HUES6 (cell line): ENCODE measurements at regions not wholly inside any gene's neighbourhood (a gene's known extent, or its start where the extent isn't known, plus 50 kb on each side); places are given as distances from the start of the nearest gene placed in this dataset.

Experiments
- H3K27ac ChIP-seq: 2 replicates; pipeline ENCODE4 v1.7.0; 2013; ENCODE audit warnings: low read depth, mild to moderate bottlenecking, low read length, inconsistent platforms
- H3K27me3 ChIP-seq: 2 replicates; pipeline ENCODE4 v1.6.1; 2013; ENCODE audit warnings: low read length; ENCODE audit not compliant: control insufficient read depth, insufficient read depth
- H3K36me3 ChIP-seq: 2 replicates; pipeline ENCODE4 v1.6.1; 2013; ENCODE audit warnings: low read length; ENCODE audit not compliant: control insufficient read depth, insufficient read depth
- H3K4me1 ChIP-seq: 2 replicates; pipeline ENCODE4 v1.6.1; 2013; ENCODE audit warnings: low read length; ENCODE audit not compliant: control insufficient read depth, insufficient read depth
- H3K4me3 ChIP-seq: 2 replicates; pipeline ENCODE4 v1.5.1; 2013; ENCODE audit warnings: low read depth, low read length
- H3K9ac ChIP-seq: one replicate; pipeline ENCODE4 v1.6.1; 2013; ENCODE audit warnings: mild to moderate bottlenecking, low read length
- H3K9me3 ChIP-seq: 2 replicates; pipeline ENCODE4 v1.6.1; 2013; ENCODE audit warnings: low read depth, low read length; ENCODE audit not compliant: control insufficient read depth, insufficient read depth

GRCh38 chr5:121726991-121727390, 124.7 kb upstream of the FTMT start:
- Histone ChIP-seq H3K9me3 (no peaks in the 10 kb centered on the region), H3K4me1 (no peaks in the 10 kb centered on the region), H3K9ac (no peak overlapping the region), H3K4me3 (no peak overlapping the region), H3K27me3 (no peaks in the 10 kb centered on the region), H3K36me3 (no peaks in the 10 kb centered on the region), H3K27ac (no peak overlapping the region)

GRCh38 chr5:121731377-121731776, 120.3 kb upstream of the FTMT start:
- Histone ChIP-seq H3K36me3 (no peaks in the 10 kb centered on the region), H3K9ac (no peak overlapping the region), H3K27me3 (no peaks in the 10 kb centered on the region), H3K27ac (no peak overlapping the region), H3K4me1 (no peaks in the 10 kb centered on the region), H3K9me3 (no peaks in the 10 kb centered on the region), H3K4me3 (no peak overlapping the region)

- Histone ChIP-seq H3K4me3 (no peak overlapping the region), H3K4me1 (no peaks in the 10 kb centered on the region), H3K9me3 (no peaks in the 10 kb centered on the region), H3K27me3 (no peaks in the 10 kb centered on the region), H3K9ac (no peak overlapping the region), H3K27ac (no peak overlapping the region), H3K36me3 (no peaks in the 10 kb centered on the region)
These were observed 116.1 kb upstream of the FTMT start for GRCh38 chr5:121735618-121736017.

DNA sequence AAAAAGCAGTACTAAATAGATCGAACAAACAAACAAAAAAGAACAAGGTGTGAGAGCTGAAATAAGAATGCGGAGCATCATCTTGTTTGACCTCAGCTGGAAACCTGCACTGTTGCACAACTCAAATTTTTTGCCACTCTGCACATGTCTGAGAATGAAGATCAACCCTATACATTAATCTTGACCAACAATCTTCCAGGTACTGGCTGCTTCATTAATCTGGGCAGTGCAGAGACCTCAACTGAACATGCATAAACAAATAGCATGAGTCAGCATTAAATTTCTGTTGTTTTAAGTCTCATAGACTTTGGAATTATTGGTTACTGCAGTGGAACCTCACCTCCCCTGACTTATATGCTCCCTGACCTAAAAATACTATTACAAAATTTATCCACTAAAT, 114.6 kb upstream of the FTMT start:
- Histone ChIP-seq H3K27me3 (no peaks in the 10 kb centered on the region), H3K27ac (no peak overlapping the region), H3K36me3 (no peaks in the 10 kb centered on the region), H3K4me3 (no peak overlapping the region), H3K9me3 (no peaks in the 10 kb centered on the region), H3K9ac (no peak overlapping the region), H3K4me1 (no peaks in the 10 kb centered on the region)

GRCh38 chr5:121741156-121741555, 110.5 kb upstream of the FTMT start:
- Histone ChIP-seq H3K27me3 (no peaks in the 10 kb centered on the region), H3K9ac (no peak overlapping the region), H3K27ac (no peak overlapping the region), H3K4me3 (no peak overlapping the region), H3K4me1 (no peaks in the 10 kb centered on the region), H3K9me3 (no peaks in the 10 kb centered on the region), H3K36me3 (no peaks in the 10 kb centered on the region)

- Histone ChIP-seq H3K4me3 (no peak overlapping the region), H3K36me3 (no peaks in the 10 kb centered on the region), H3K9me3 (no peaks in the 10 kb centered on the region), H3K9ac (no peak overlapping the region), H3K27ac (no peak overlapping the region), H3K4me1 (no peaks in the 10 kb centered on the region), H3K27me3 (no peaks in the 10 kb centered on the region)
These were observed 107.1 kb upstream of the FTMT start for GRCh38 chr5:121744577-121744976.

- no peaks in the 10 kb centered on the region for H3K4me1 ChIP-seq
- H3K4me3 ChIP-seq: no peak overlapping the region
- no peaks in the 10 kb centered on the region for H3K27me3 ChIP-seq
- no peaks in the 10 kb centered on the region for H3K9me3 ChIP-seq
- H3K9ac ChIP-seq: no peak overlapping the region
- H3K36me3 ChIP-seq: no peaks in the 10 kb centered on the region
- H3K27ac ChIP-seq: no peak overlapping the region
These were observed 106.3 kb upstream of the FTMT start for GRCh38 chr5:121745407-121745806.

GRCh38 chr5:121746763-121747162, 104.9 kb upstream of the FTMT start:
- Histone ChIP-seq H3K9ac (no peak overlapping the region), H3K27me3 (no peaks in the 10 kb centered on the region), H3K4me1 (no peaks in the 10 kb centered on the region), H3K4me3 (no peak overlapping the region), H3K27ac (no peak overlapping the region), H3K9me3 (no peaks in the 10 kb centered on the region), H3K36me3 (no peaks in the 10 kb centered on the region)

- H3K27me3 ChIP-seq: no peaks in the 10 kb centered on the region
- no peak overlapping the region for H3K9ac ChIP-seq
- no peaks in the 10 kb centered on the region for H3K4me1 ChIP-seq
- H3K36me3 ChIP-seq: no peaks in the 10 kb centered on the region
- no peaks in the 10 kb centered on the region for H3K9me3 ChIP-seq
- no peak overlapping the region for H3K4me3 ChIP-seq
- H3K27ac ChIP-seq: no peak overlapping the region
These were observed 103.0 kb upstream of the FTMT start for GRCh38 chr5:121748686-121749085.

DNA sequence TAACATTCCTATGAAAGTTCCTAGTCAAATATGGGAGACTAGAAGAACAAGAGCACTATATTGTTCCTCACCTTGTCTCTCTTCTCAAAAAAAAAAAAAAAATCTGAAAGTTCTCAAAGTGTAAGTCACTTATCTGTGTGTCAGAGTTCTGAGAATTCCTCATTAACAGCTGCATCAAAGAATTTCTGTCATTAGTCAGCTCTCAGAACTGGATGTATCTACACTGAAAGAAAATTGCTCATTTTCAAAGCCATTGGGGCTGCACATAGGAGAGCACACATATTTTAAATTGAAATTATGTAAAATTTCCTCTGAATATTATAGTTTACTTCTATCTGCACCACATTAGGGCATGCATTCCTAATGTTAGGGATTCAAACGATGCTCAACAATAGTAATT, 99.5 kb upstream of the FTMT start:
- H3K9ac ChIP-seq: no peak overlapping the region
- H3K27me3 ChIP-seq: no peaks in the 10 kb centered on the region
- no peaks in the 10 kb centered on the region for H3K36me3 ChIP-seq
- no peak overlapping the region for H3K27ac ChIP-seq
- H3K4me1 ChIP-seq: no peaks in the 10 kb centered on the region
- H3K9me3 ChIP-seq: no peaks in the 10 kb centered on the region
- H3K4me3 ChIP-seq: no peak overlapping the region

GRCh38 chr5:121755266-121755665, 96.4 kb upstream of the FTMT start:
- Histone ChIP-seq H3K36me3 (no peaks in the 10 kb centered on the region), H3K27me3 (no peaks in the 10 kb centered on the region), H3K9ac (no peak overlapping the region), H3K27ac (no peak overlapping the region), H3K9me3 (no peaks in the 10 kb centered on the region), H3K4me1 (peaks cover 5% of the 10 kb centered on the region; the same call in 1 of the 2 replicates), H3K4me3 (no peak overlapping the region)

DNA sequence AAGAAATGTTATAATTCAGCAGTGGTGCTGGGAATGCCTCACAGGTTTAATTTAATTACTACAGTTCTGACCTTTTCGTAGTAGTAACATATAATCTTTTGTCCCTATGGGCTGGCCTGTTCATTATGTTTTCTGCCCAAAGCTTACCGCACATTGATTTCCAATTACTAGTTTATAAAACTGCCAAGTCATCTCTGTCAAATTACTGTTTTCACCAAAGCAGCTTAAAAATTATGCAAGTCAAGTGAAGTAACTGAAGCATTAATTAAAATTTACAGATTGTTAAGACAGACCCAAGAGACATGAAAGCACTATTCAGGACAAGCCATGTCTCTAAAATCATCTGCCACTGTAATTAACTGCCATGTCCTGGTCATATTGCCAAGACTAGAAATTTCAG, 93.9 kb upstream of the FTMT start:
- no peak overlapping the region for H3K9ac ChIP-seq
- H3K4me3 ChIP-seq: no peak overlapping the region
- no peak overlapping the region; the same call in 1 of the 2 replicates for H3K27ac ChIP-seq
- no peaks in the 10 kb centered on the region for H3K9me3 ChIP-seq
- no peaks in the 10 kb centered on the region for H3K36me3 ChIP-seq
- H3K4me1 ChIP-seq: peaks cover 5% of the 10 kb centered on the region; the same call in 1 of the 2 replicates
- no peaks in the 10 kb centered on the region for H3K27me3 ChIP-seq
